ENCODE measurements at regions not wholly inside any gene's neighbourhood (a gene's known extent, or its start where the extent isn't known, plus 50 kb on each side); places are given as distances from the start of the nearest gene placed in this dataset.

DNA sequence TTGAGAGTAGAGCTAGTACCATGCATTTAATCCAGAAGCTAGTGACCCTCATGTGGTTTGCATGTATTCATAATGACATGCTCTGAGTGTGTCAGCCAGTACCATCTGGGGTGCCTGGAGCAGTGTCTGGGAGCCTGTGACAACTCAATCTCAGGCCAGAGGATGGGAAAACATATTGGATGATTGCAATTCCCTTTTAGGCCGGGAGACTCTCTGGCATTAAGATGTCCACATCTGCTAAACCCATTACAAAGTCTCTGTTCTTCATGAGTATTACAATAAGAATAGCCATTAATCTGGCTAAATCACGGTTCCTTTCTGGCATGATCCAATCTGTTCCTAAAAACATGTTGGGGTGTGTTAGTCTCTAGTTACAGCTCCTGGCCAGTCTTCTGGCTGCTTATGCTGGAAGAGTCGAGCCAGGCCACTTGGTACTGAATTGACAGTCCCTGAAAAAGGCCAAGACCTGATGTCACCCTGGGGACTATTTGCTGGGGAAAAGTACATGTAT is 475.7 kb downstream of the ENC1 start:
- DNase-seq (ENCODE audit: low read depth, low spot score), result no peak

DNA sequence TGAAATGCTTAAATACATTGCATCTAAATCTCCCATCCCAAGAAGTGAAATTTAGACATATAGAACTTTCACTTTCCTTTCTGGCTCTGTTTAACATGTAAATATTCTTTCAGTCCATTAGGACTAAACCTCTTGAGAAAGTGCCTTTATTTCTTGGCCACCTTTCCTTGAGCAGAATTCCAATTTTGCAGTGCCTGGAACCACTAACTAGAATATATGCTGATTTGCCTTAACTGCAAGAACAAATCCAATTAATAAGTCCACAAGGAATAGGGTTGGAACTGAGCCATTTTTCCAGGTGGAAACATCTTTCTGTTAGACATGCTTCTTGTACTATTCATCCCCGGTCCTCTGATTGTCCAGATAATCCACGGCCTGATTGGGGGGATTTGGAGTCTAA is 478.0 kb downstream of the ENC1 start:
- no peak for DNase-seq (ENCODE audit: low read depth, low spot score)

DNA sequence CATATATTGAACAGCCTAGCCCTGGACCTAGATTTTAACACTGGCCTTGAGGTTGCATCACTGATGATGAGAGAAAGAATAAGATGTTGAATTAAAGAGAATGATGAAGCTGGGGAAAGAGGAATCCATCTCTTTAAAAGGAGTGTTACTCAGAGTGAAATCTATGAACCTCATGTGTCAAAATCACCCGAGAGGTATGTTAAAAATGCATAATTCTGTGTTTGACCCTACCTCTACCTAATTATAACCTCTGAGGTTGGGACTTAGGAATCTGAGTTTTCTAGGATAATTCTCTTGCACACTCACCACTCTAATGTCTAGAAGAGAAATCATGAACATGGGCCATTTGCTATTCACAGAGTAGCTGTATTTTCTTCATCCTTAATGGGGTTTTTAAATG is 479.4 kb downstream of the ENC1 start:
- DNase-seq (ENCODE audit: low read depth, low spot score), result no peak

- DNase-seq (ENCODE audit: low read depth, low spot score), result no peak
Observed at GRCh38 chr5:74156728-74157383, 483.7 kb downstream of the ENC1 start.

GRCh38 chr5:74155501-74155900 is 485.0 kb downstream of the ENC1 start:
- no peak for DNase-seq (ENCODE audit: low read depth, low spot score)

- DNase-seq (ENCODE audit: low read depth, low spot score), result no peak
Observed at GRCh38 chr5:74154526-74154925, 486.0 kb downstream of the ENC1 start.

GRCh38 chr5:74153255-74153790 is 487.2 kb downstream of the ENC1 start:
- no peak for DNase-seq (ENCODE audit: low read depth, low spot score)

- no peak for DNase-seq (ENCODE audit: low read depth, low spot score)
Observed at GRCh38 chr5:74152625-74153254, 487.8 kb downstream of the ENC1 start.

DNA sequence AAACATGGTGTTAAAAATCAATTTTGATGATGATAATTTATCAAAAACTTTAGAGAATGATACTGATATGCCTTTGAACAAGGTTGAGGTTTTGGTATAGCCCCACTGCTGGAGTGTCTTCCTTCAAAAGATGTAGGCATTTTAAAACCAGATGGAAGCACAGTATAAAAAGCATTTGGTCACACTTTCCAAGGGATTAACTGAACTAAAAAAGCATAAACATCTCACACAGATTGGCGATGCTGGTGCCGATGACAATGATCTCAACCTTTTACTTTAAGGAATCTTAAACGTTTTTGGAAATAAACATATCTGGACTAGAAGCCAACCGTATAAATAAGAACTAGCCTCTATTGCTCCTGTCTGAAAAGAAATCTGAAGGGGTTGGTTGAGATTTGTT is 488.4 kb downstream of the ENC1 start:
- DNase-seq (ENCODE audit: low read depth, low spot score), result no peak

DNA sequence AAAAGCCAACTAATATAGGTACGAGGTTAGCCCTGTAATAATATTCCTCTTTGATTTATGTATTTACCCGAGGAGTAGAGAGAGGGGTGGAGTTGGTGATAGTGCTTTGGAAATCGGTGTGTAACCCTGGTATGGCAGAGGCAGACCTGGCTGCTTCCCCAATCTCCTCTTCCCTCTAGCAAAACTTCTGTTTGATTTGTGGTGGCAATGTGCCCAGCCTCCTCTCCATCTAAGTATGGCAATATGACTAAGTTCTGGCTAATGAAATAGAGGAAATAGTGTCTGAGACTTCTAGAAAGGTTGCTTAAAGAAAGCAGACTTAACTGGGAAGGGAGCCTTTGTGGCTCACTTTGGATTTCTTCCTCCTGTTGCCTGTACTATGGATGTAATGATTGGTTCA is 491.1 kb downstream of the ENC1 start:
- no peak for DNase-seq (ENCODE audit: low read depth, low spot score)

GRCh38 chr5:74148321-74148720 is 492.2 kb downstream of the ENC1 start:
- DNase-seq (ENCODE audit: low read depth, low spot score), result no peak

GRCh38 chr5:74146796-74147195 is 493.7 kb downstream of the ENC1 start:
- no peak for DNase-seq (ENCODE audit: low read depth, low spot score)

- no peak for DNase-seq (ENCODE audit: low read depth, low spot score)
Observed at GRCh38 chr5:74145951-74146350, 494.6 kb downstream of the ENC1 start.

DNA sequence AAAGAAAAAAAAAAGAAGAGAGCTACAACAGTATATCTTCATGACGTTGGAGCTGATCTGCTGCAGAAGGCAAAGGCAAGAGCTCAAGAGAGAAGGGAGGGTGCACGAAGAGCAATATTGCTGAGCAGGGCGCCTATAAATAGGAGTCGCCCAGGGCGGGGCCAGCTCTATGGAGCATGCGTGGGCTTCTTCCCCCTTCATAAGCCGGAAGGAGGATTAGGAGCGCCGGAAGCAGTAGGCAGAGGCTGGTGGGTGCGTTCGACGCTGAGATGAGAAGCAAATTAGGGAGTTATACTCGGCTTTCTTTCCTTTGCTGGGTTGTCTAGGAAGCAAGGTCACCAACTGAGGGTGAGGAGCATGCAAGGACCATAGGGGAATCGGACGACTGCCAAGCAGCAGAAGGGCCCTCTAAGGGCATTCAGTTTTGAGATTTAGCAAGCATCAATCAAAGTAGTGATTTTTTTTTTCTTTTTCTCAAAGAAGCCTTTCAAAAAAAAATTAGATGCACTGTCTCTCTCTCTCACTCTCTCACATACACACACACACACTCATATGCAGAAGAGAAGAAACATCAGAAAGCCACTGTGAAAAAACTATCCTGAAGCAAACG is 496.7 kb downstream of the ENC1 start:
- DNase-seq (ENCODE audit: low read depth, low spot score), result no peak

GRCh38 chr5:74143151-74143550 is 497.4 kb downstream of the ENC1 start:
- no peak for DNase-seq (ENCODE audit: low read depth, low spot score)

DNA sequence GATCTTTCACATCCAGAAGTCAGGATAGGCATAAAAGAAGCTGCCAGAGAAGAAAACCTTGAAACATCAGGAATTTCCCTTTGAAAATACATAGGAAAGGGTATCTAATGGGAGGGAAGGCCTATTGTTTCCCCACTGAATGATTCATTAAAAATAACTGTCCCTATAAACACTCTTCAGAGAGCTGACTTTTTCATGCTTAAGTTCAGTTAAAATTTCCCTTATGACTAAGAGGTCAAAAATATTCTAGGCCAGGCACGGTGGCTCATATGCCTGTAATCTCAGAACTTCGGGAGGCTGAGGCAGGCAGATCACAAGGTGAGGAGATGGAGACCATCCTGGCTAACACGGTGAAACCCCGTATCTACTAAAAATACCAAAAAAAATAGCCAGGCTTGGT is 499.5 kb downstream of the ENC1 start:
- no peak for DNase-seq (ENCODE audit: low read depth, low spot score)

- no peak for DNase-seq (ENCODE audit: low read depth, low spot score)
Observed at GRCh38 chr5:74140409-74140808, 500.1 kb downstream of the ENC1 start.

DNA sequence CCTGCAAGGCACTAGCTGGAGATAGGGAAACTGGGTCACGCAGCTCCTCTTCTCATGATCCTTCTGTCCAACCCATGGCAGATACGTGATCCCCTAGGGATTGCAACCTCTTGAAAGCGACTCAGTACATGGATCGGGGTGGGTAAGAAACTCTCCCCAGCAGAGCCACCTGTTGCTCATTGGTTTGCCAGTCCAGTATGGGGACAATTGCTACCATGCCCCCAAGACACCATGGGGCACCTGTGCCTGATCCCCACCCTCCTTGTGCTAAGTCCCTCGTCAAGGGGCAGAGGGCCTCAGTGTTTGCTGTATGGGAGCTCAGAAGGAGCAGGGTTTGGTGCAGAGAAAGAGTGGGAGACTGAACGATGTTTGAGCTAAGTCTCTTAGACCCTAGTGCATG is 500.9 kb downstream of the ENC1 start:
- DNase-seq (ENCODE audit: low read depth, low spot score), result no peak

- DNase-seq (ENCODE audit: low read depth, low spot score), result no peak
Observed at GRCh38 chr5:74138721-74139120, 501.8 kb downstream of the ENC1 start.

- DNase-seq (ENCODE audit: low read depth, low spot score), result no peak
Observed at GRCh38 chr5:74136276-74136825, 504.2 kb downstream of the ENC1 start.

DNA sequence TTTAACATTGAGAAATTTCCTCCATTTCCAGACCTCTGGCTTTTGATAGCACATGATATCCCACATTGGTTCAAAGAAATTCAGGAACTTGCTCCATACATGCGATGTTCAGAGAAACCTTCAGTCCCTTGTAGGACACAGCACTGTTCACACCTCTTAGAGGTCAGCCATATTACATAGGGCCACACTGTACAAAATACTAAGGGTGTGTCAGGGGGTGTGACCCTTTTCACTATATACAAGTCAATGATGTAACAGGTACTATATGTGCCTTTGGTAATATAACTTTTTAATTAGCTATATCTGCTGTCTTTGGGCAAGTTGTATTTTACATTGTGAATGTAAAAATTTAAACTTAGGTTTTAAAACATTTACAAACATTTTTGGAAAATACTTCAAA is 505.5 kb downstream of the ENC1 start:
- no peak for DNase-seq (ENCODE audit: low read depth, low spot score)

DNA sequence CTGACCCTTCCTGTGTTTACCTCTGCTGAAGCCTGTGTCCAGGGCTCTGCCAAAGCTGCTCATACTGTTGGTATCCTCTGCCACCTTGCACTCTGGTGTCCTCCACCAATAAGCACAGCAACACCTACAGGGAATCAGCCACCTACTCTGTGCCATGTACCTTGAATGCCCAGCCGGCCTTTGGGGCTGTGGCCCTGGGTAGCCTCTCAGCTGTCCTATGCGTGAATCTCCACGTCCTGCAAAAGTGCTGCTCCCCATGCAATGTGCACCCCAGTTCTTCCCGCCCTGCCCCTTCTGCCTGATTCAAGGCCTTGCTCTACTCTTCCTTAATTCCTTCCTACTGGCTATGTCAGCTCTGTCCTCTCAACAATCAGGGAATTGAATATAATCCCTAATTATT is 506.5 kb downstream of the ARHGEF28 start:
- DNase-seq (ENCODE audit: low read depth, low spot score), result no peak

DNA sequence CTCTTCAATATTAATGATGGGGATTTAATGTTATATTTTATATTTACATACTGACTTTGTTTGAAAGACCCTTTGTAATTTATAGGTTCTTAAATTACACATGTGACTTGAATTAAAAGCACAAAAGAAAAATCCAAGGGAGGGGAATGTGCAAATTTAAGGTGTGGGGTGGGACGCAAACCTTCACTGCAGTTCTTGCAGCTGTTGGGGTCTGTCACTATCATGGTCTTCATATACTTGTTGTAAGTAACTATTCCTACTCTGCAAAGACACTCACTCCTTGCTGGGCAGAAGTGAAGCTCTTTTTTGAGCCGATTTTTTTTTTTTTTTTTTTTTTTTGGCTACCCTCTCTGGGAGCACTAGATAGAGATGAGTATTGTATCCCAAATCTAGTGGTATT is 505.3 kb downstream of the ARHGEF28 start:
- DNase-seq (ENCODE audit: low read depth, low spot score), result no peak

Data from smooth muscle cell of the brain vasculature (primary cell).